Fibroblast of gingiva (primary cell): ENCODE measurements at regions not wholly inside any gene's neighbourhood (a gene's known extent, or its start where the extent isn't known, plus 50 kb on each side); places are given as distances from the start of the nearest gene placed in this dataset.

Source experiments
- DNase-seq: peaks from one replicate; pipeline ENCODE4 v3.0.0-alpha.2; 2011; ENCODE audit warnings: low read depth

- no peak for DNase-seq
Measured at GRCh38 chr10:111515706-111516105, 438.9 kb downstream of the ADRA2A start.

GRCh38 chr10:111516144-111516543 is 439.3 kb downstream of the ADRA2A start:
- no peak for DNase-seq

- no peak for DNase-seq
Measured at GRCh38 chr10:111522141-111522540, 445.3 kb downstream of the ADRA2A start.

GRCh38 chr10:111522551-111522950 is 445.7 kb downstream of the ADRA2A start:
- DNase-seq = no peak

- no peak for DNase-seq
Measured at GRCh38 chr10:111523016-111523415, 446.2 kb downstream of the ADRA2A start.

GRCh38 chr10:111524134-111524533 is 447.3 kb downstream of the ADRA2A start:
- no peak for DNase-seq

GRCh38 chr10:111525696-111526095 is 448.9 kb downstream of the ADRA2A start:
- no peak for DNase-seq

GRCh38 chr10:111531690-111532089 is 454.9 kb downstream of the ADRA2A start:
- DNase-seq = no peak

GRCh38 chr10:111532139-111532538 is 455.3 kb downstream of the ADRA2A start:
- DNase-seq = no peak

- no peak for DNase-seq
Measured at GRCh38 chr10:111539246-111539645, 462.4 kb downstream of the ADRA2A start.

GRCh38 chr10:111543854-111544253 is 467.0 kb downstream of the ADRA2A start:
- no peak for DNase-seq

- DNase-seq = no peak
Measured at GRCh38 chr10:111545861-111546605, 469.2 kb downstream of the ADRA2A start.

- no peak for DNase-seq
Measured at GRCh38 chr10:111548084-111548726, 471.4 kb downstream of the ADRA2A start.

GRCh38 chr10:111551001-111551400 is 474.2 kb downstream of the ADRA2A start:
- peak; percentile 21 for DNase-seq

- no peak for DNase-seq
Measured at GRCh38 chr10:111556666-111557065, 479.8 kb downstream of the ADRA2A start.

GRCh38 chr10:111558211-111558610 is 481.4 kb downstream of the ADRA2A start:
- DNase-seq = no peak

- DNase-seq = peak; percentile 46
Measured at GRCh38 chr10:111560027-111560426, 483.2 kb downstream of the ADRA2A start.

GRCh38 chr10:111561124-111561523 is 484.3 kb downstream of the ADRA2A start:
- DNase-seq = no peak

- no peak for DNase-seq
Measured at GRCh38 chr10:111565542-111565941, 488.7 kb downstream of the ADRA2A start.

- no peak for DNase-seq
Measured at GRCh38 chr10:111578076-111578475, 501.2 kb downstream of the ADRA2A start.

- DNase-seq = no peak
Measured at GRCh38 chr10:111579473-111579872, 502.6 kb downstream of the ADRA2A start.

GRCh38 chr10:111590703-111591102 is 513.9 kb downstream of the ADRA2A start:
- DNase-seq = no peak

- no peak for DNase-seq
Measured at GRCh38 chr10:111593578-111593977, 516.7 kb downstream of the ADRA2A start.

GRCh38 chr10:111595173-111595572 is 518.3 kb downstream of the ADRA2A start:
- DNase-seq = no peak
